ENCODE measurements at regions not wholly inside any gene's neighbourhood (a gene's known extent, or its start where the extent isn't known, plus 50 kb on each side); places are given as distances from the start of the nearest gene placed in this dataset.

GRCh38 chr18:65255417-65255816 lies 495.4 kb upstream of the CDH7 start:
- no peak overlapping the region for H3K14ac ChIP-seq (ENCODE audit: insufficient read depth, low read length)

More at GRCh38 chr18:65255417-65255816, 495.4 kb upstream of the CDH7 start:
- H3K9me3 Mint-ChIP-seq = no peaks in the 10 kb centered on the region
- Histone ChIP-seq H4K20me1 (ENCODE audit: control insufficient read depth, insufficient read depth, insufficient read length) (no peaks in the 10 kb centered on the region), H3K56ac (ENCODE audit: insufficient read length, low read depth, low read length) (no peak overlapping the region), H2AK5ac (ENCODE audit: insufficient read length, low read length) (no peak overlapping the region), H3K79me1 (ENCODE audit: insufficient read depth, low read depth, low read length, poor library complexity, severe bottlenecking) (no peaks in the 10 kb centered on the region), H3K27ac (ENCODE audit: insufficient read length, low read depth, low read length) (no peak overlapping the region), H3K4ac (ENCODE audit: low read depth, low read length) (no peak overlapping the region), H3K23ac (ENCODE audit: insufficient read length, low read depth, low read length) (no peak overlapping the region), H3K4me2 (ENCODE audit: insufficient read depth, insufficient read length, low read length) (no peak overlapping the region), H3K23me2 (ENCODE audit: insufficient read length, low read depth, low read length, poor library complexity, severe bottlenecking) (no peaks in the 10 kb centered on the region), H2BK15ac (ENCODE audit: low read depth, low read length) (no peak overlapping the region), H2BK5ac (ENCODE audit: insufficient read length, low read length) (no peak overlapping the region), H2BK20ac (ENCODE audit: low read depth, low read length, poor library complexity, severe bottlenecking) (no peak overlapping the region), H4K5ac (ENCODE audit: insufficient read length, low read depth, low read length) (no peak overlapping the region), H3K27me3 (ENCODE audit: insufficient read depth, low read length) (no peaks in the 10 kb centered on the region), H3K79me2 (ENCODE audit: insufficient read depth, low read length) (no peaks in the 10 kb centered on the region), H3K18ac (ENCODE audit: insufficient read length, low read depth, low read length) (no peak overlapping the region), H4K91ac (ENCODE audit: insufficient read length, low read depth, low read length) (no peak overlapping the region), H3K9me3 (ENCODE audit: control insufficient read depth, low read depth, low read length) (no peaks in the 10 kb centered on the region), H3K4me1 (ENCODE audit: insufficient read depth, low read length) (no peaks in the 10 kb centered on the region), H3K9ac (ENCODE audit: extremely low read depth, insufficient read length, low read length) (no peak overlapping the region), H3T11ph (ENCODE audit: low read length) (no peak overlapping the region), H4K8ac (replicated peaks; ENCODE audit: insufficient read length, low read depth, low read length) (no peak overlapping the region), H2BK12ac (ENCODE audit: insufficient read length, low read depth, low read length) (no peak overlapping the region), H2AFZ (ENCODE audit: low read length) (no peak overlapping the region), H2BK120ac (ENCODE audit: low read depth, low read length, poor library complexity, severe bottlenecking) (no peak overlapping the region)
- WGBS (ENCODE audit: extremely low coverage, insufficient read length, low lambda C conversion rate) = no CpG with 5 or more reads among the region's 2 CpGs
- H3K4me3 Mint-ChIP-seq = no peak overlapping the region
- TF ChIP-seq, protein P1, sequence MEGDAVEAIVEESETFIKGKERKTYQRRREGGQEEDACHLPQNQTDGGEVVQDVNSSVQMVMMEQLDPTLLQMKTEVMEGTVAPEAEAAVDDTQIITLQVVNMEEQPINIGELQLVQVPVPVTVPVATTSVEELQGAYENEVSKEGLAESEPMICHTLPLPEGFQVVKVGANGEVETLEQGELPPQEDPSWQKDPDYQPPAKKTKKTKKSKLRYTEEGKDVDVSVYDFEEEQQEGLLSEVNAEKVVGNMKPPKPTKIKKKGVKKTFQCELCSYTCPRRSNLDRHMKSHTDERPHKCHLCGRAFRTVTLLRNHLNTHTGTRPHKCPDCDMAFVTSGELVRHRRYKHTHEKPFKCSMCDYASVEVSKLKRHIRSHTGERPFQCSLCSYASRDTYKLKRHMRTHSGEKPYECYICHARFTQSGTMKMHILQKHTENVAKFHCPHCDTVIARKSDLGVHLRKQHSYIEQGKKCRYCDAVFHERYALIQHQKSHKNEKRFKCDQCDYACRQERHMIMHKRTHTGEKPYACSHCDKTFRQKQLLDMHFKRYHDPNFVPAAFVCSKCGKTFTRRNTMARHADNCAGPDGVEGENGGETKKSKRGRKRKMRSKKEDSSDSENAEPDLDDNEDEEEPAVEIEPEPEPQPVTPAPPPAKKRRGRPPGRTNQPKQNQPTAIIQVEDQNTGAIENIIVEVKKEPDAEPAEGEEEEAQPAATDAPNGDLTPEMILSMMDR (conservative IDR thresholded peaks at IDR 0.05) = peak; percentile 56; the same call in 2 of the 3 replicates
- H3K36me3 Mint-ChIP-seq (ENCODE audit: insufficient read depth in 1 of 3, low read depth in 3 of 3) = no peaks in the 10 kb centered on the region
- DNase-seq = no peak
- H3K27ac Mint-ChIP-seq = no peak overlapping the region
- H3K27me3 Mint-ChIP-seq (ENCODE audit: low read depth) = peaks cover 19% of the 10 kb centered on the region
- peaks cover 7 to 8% of the 10 kb centered on the region in 2 experiments; a peak in 3 of 4 replicates for H3K4me1 Mint-ChIP-seq
